OCI-LY7 (cell line): ENCODE measurements at regions not wholly inside any gene's neighbourhood (a gene's known extent, or its start where the extent isn't known, plus 50 kb on each side); places are given as distances from the start of the nearest gene placed in this dataset.

Experiments used
- BruUV-seq: library from RNA; stranded (reverse); fragments of 400-500 nt; replicated peaks from 2 replicates; lab custom pipeline; 2021; lab: Mats Ljungman, UMichigan
- CTCF ChIA-PET: fragments of 300-600 bp; sonication (Branson Sonifier 250); formaldehyde crosslinking; loops from one replicate; lab custom pipeline; 2022; ENCODE audit warnings: antibody characterized with exemption; ENCODE audit not compliant: unreplicated experiment; lab: Charles Lee
- POLR2A ChIA-PET: fragments of 300-600 bp; sonication (Branson Sonifier 250); formaldehyde crosslinking; loops from one replicate; lab custom pipeline; 2022; ENCODE audit warnings: antibody characterized with exemption; lab: Charles Lee
- DNase-seq: peaks from one replicate; pipeline ENCODE4 v3.0.0-alpha.2; 2015; ENCODE audit warnings: low spot score
- H2AFZ ChIP-seq: fragments of 200-600 bp; sonication (generic), shearing (Covaris generic); 2 replicates; pipeline ENCODE4 v1.6.1; 2014; ENCODE audit warnings: mild to moderate bottlenecking, antibody characterized with exemption, low read length, moderate library complexity
- H3K27ac ChIP-seq: fragments of 200-600 bp; sonication (generic); 2 replicates; pipeline ENCODE4 v1.5.1; 2014; ENCODE audit warnings: mixed run types, low read depth, mild to moderate bottlenecking, moderate library complexity, low read length, inconsistent platforms; ENCODE audit not compliant: poor library complexity, severe bottlenecking
- H3K36me3 ChIP-seq: fragments of 200-600 bp; sonication (generic); 2 replicates; pipeline ENCODE4 v1.6.1; 2014; ENCODE audit warnings: mild to moderate bottlenecking, antibody characterized with exemption, low read length, moderate library complexity, mixed read lengths; ENCODE audit not compliant: insufficient read depth
- H3K4me1 ChIP-seq: fragments of 200-600 bp; sonication (generic); 2 replicates; pipeline ENCODE4 v1.5.1; 2014; ENCODE audit warnings: mild to moderate bottlenecking, low read length; ENCODE audit not compliant: insufficient read depth, poor library complexity, severe bottlenecking
- H3K4me2 ChIP-seq: fragments of 200-600 bp; sonication (generic); 2 replicates; pipeline ENCODE4 v1.6.1; 2014; ENCODE audit warnings: mild to moderate bottlenecking, low read length
- H3K4me3 ChIP-seq: fragments of 200-600 bp; sonication (generic); 2 replicates; pipeline ENCODE4 v1.5.1; 2014; ENCODE audit warnings: mild to moderate bottlenecking, low read depth, low read length; ENCODE audit not compliant: poor library complexity, severe bottlenecking
- H3K79me2 ChIP-seq: fragments of 200-600 bp; sonication (generic); 2 replicates; pipeline ENCODE4 v1.6.1; 2016; ENCODE audit warnings: low read depth, mild to moderate bottlenecking, low read length, moderate library complexity, mixed read lengths; ENCODE audit not compliant: insufficient read depth
- H3K9me2 ChIP-seq: fragments of 200-600 bp; sonication (generic); 2 replicates; pipeline ENCODE4 v1.6.1; 2016; ENCODE audit warnings: mild to moderate bottlenecking, low read length, mixed read lengths; ENCODE audit not compliant: insufficient read depth
- H3K9me3 ChIP-seq: fragments of 200-600 bp; sonication (generic); 2 replicates; pipeline ENCODE4 v1.6.1; 2014; ENCODE audit warnings: mild to moderate bottlenecking, mixed run types, low read length, mixed read lengths
- H4K20me1 ChIP-seq: fragments of 200-600 bp; sonication (generic); 2 replicates; pipeline ENCODE4 v1.6.1; 2014; ENCODE audit warnings: mild to moderate bottlenecking, antibody characterized with exemption, low read length, moderate library complexity, mixed read lengths; ENCODE audit not compliant: insufficient read depth
- CTCF ChIP-seq: fragments of 200-600 bp; sonication (generic); conservative IDR thresholded peaks from 2 replicates; pipeline ENCODE4 v1.5.1; 2014; ENCODE audit warnings: mild to moderate bottlenecking, antibody characterized with exemption, low read length, moderate library complexity, mixed read lengths
- EZH2phosphoT487 ChIP-seq: fragments of 200-600 bp; sonication (generic); IDR thresholded peaks from 2 replicates; pipeline ENCODE4 v1.6.1; 2018; ENCODE audit warnings: low read depth, borderline replicate concordance, mild to moderate bottlenecking, mixed run types, antibody characterized with exemption, low read length, moderate library complexity, mixed read lengths
- intact Hi-C: fragments of 100-400 bp; cut with micrococcal nuclease; formaldehyde crosslinking; loops from one replicate; pipeline ENCODE4 v1.10.0; 2022; ENCODE audit not compliant: unreplicated experiment

GRCh38 chr7:34236057-34236456, 330.7 kb downstream of the BMPER start:
- no TSS peak for BruUV-seq
- TF ChIP-seq CTCF: no peak
- TF ChIP-seq EZH2phosphoT487: no peak
- H3K27ac ChIP-seq: no peak overlapping the region
- ChIA-PET CTCF (no interaction called here), POLR2A (no interaction called here)
- no peak overlapping the region for H3K4me3 ChIP-seq
- DNase-seq: no peak
- no peak overlapping the region for H2AFZ ChIP-seq
- no peaks in the 10 kb centered on the region for H3K79me2 ChIP-seq
- H3K4me2 ChIP-seq: no peak overlapping the region
- no peaks in the 10 kb centered on the region for H3K9me2 ChIP-seq
- no peaks in the 10 kb centered on the region for H3K36me3 ChIP-seq
- H4K20me1 ChIP-seq: no peaks in the 10 kb centered on the region
- intact Hi-C loops: no loop called here
- H3K4me1 ChIP-seq: no peaks in the 10 kb centered on the region
- no peaks in the 10 kb centered on the region for H3K9me3 ChIP-seq

GRCh38 chr7:34236839-34237492, 331.6 kb downstream of the BMPER start:
- Histone ChIP-seq H3K79me2 (no peaks in the 10 kb centered on the region), H3K9me3 (no peaks in the 10 kb centered on the region), H3K4me2 (no peak overlapping the region), H4K20me1 (no peaks in the 10 kb centered on the region), H2AFZ (no peak overlapping the region), H3K9me2 (no peaks in the 10 kb centered on the region), H3K36me3 (no peaks in the 10 kb centered on the region), H3K27ac (no peak overlapping the region), H3K4me3 (no peak overlapping the region), H3K4me1 (no peaks in the 10 kb centered on the region)
- intact Hi-C loops: no loop called here
- ChIA-PET POLR2A (interaction anchor here (1.7 kb wide), 1 partner anchor 13 kb away, joined by 4 read pairs; no protein-coding TSS in a partner anchor), CTCF (no interaction called here)
- TF ChIP-seq CTCF (no peak), EZH2phosphoT487 (no peak)
- BruUV-seq: no TSS peak
- no peak for DNase-seq

GRCh38 chr7:34237493-34237849, 332.1 kb downstream of the BMPER start:
- intact Hi-C loops: no loop called here
- no peaks in the 10 kb centered on the region for H4K20me1 ChIP-seq
- no peak overlapping the region for H3K4me2 ChIP-seq
- H3K79me2 ChIP-seq: no peaks in the 10 kb centered on the region
- H3K4me3 ChIP-seq: no peak overlapping the region
- H2AFZ ChIP-seq: no peak overlapping the region
- H3K27ac ChIP-seq: no peak overlapping the region
- no peaks in the 10 kb centered on the region for H3K9me2 ChIP-seq
- BruUV-seq: no TSS peak
- TF ChIP-seq EZH2phosphoT487 (no peak), CTCF (no peak)
- CTCF ChIA-PET: no interaction called here
- DNase-seq: no peak
- no peaks in the 10 kb centered on the region for H3K36me3 ChIP-seq
- H3K4me1 ChIP-seq: no peaks in the 10 kb centered on the region
- POLR2A ChIA-PET: interaction anchor here (1.7 kb wide), 1 partner anchor 13 kb away, joined by 4 read pairs; no protein-coding TSS in a partner anchor
- H3K9me3 ChIP-seq: no peaks in the 10 kb centered on the region
